Activated CD8-positive, alpha-beta memory T cell treated with anti-CD3 and anti-CD28 coated beads, Interleukin-2, amount 50 U/mL, for 1 hour (primary cell): ENCODE measurements at regions not wholly inside any gene's neighbourhood (a gene's known extent, or its start where the extent isn't known, plus 50 kb on each side); places are given as distances from the start of the nearest gene placed in this dataset.
"Not testable (repeated sequence)": the region's sequence is repeated elsewhere in the genome, so short reads cannot be mapped to it uniquely, and the experiment has no call there.

Experiments
- DNase-seq: peaks from one replicate; pipeline ENCODE4 v3.0.0-alpha.2; 2020; ENCODE audit errors: extremely low read depth

GRCh38 chr7:121570365-121570764, 174.3 kb upstream of the FAM3C start:
- DNase-seq = no peak

- no peak for DNase-seq
Measured at GRCh38 chr7:121563177-121563576, 167.1 kb upstream of the FAM3C start.

- no peak for DNase-seq
Measured at GRCh38 chr7:121562259-121562658, 166.2 kb upstream of the FAM3C start.

- DNase-seq = no peak
Measured at GRCh38 chr7:121561717-121562116, 165.6 kb upstream of the FAM3C start.

GRCh38 chr7:121560267-121560990, 164.3 kb upstream of the FAM3C start:
- no peak for DNase-seq

GRCh38 chr7:121558288-121558687, 162.2 kb upstream of the FAM3C start:
- DNase-seq = no peak

GRCh38 chr7:121557034-121557892, 161.2 kb upstream of the FAM3C start:
- DNase-seq = no peak

- DNase-seq = no peak
Measured at GRCh38 chr7:121555558-121555957, 159.4 kb upstream of the FAM3C start.

- no peak for DNase-seq
Measured at GRCh38 chr7:121547544-121548092, 151.5 kb upstream of the FAM3C start.

- DNase-seq = no peak
Measured at GRCh38 chr7:121546632-121547543, 150.8 kb upstream of the FAM3C start.

GRCh38 chr7:121545418-121545817, 149.3 kb upstream of the FAM3C start:
- DNase-seq = no peak

GRCh38 chr7:121544726-121545125, 148.6 kb upstream of the FAM3C start:
- no peak for DNase-seq

- DNase-seq = no peak
Measured at GRCh38 chr7:121544238-121544637, 148.1 kb upstream of the FAM3C start.

GRCh38 chr7:121541457-121541856, 145.3 kb upstream of the FAM3C start:
- DNase-seq = no peak

GRCh38 chr7:121540138-121540537, 144.0 kb upstream of the FAM3C start:
- no peak for DNase-seq

GRCh38 chr7:121537031-121537430, 140.9 kb upstream of the FAM3C start:
- DNase-seq = no peak

- DNase-seq = no peak
Measured at GRCh38 chr7:121531175-121532070, 135.3 kb upstream of the FAM3C start.

- DNase-seq = peak; percentile 11
Measured at GRCh38 chr7:121530227-121531174, 134.4 kb upstream of the FAM3C start.

GRCh38 chr7:121529003-121529402, 132.9 kb upstream of the FAM3C start:
- DNase-seq = no peak

GRCh38 chr7:121526210-121526609, 130.1 kb upstream of the FAM3C start:
- not testable (repeated sequence) for DNase-seq
